HG03280 (cell line): ENCODE measurements at regions not wholly inside any gene's neighbourhood (a gene's known extent, or its start where the extent isn't known, plus 50 kb on each side); places are given as distances from the start of the nearest gene placed in this dataset.

ENCODE experiments used
- ATAC-seq: cut with Tn5 transposase; IDR thresholded peaks from one replicate; pipeline ENCODE4 v1.9.1; 2021; ENCODE audit warnings: mild to moderate bottlenecking, moderate library complexity; ENCODE audit not compliant: unreplicated experiment

- ATAC-seq: no peak
Measured at GRCh38 chr4:145427991-145428390, 53.7 kb upstream of the SMAD1 start.

- ATAC-seq: no peak
Measured at GRCh38 chr4:145427221-145427620, 54.4 kb upstream of the SMAD1 start.

- ATAC-seq: no peak
Measured at GRCh38 chr4:145423017-145423708, 58.5 kb upstream of the SMAD1 start.

- no peak for ATAC-seq
Measured at GRCh38 chr4:145420595-145421214, 60.9 kb upstream of the SMAD1 start.

- no peak for ATAC-seq
Measured at GRCh38 chr4:145418739-145419138, 62.9 kb upstream of the SMAD1 start.

- no peak for ATAC-seq
Measured at GRCh38 chr4:145417348-145418130, 64.1 kb upstream of the SMAD1 start.

GRCh38 chr4:145414841-145415240, 66.8 kb upstream of the SMAD1 start:
- ATAC-seq: no peak

GRCh38 chr4:145414226-145414625, 67.4 kb upstream of the SMAD1 start:
- ATAC-seq: no peak

- ATAC-seq: no peak
Measured at GRCh38 chr4:145406970-145407369, 74.7 kb upstream of the SMAD1 start.

GRCh38 chr4:145404761-145405160, 76.9 kb upstream of the SMAD1 start:
- no peak for ATAC-seq

GRCh38 chr4:145396581-145396980, 85.1 kb upstream of the SMAD1 start:
- no peak for ATAC-seq

GRCh38 chr4:145390571-145390970, 91.1 kb upstream of the SMAD1 start:
- ATAC-seq: no peak

- no peak for ATAC-seq
Measured at GRCh38 chr4:145389550-145389949, 92.1 kb upstream of the SMAD1 start.

- no peak for ATAC-seq
Measured at GRCh38 chr4:145388043-145388442, 93.6 kb upstream of the SMAD1 start.

- no peak for ATAC-seq
Measured at GRCh38 chr4:145387079-145387478, 94.6 kb upstream of the SMAD1 start.

- no peak for ATAC-seq
Measured at GRCh38 chr4:145381163-145381562, 100.5 kb upstream of the SMAD1 start.

GRCh38 chr4:145380123-145380522, 101.5 kb upstream of the SMAD1 start:
- ATAC-seq: no peak

GRCh38 chr4:145375416-145375815, 106.2 kb upstream of the SMAD1 start:
- no peak for ATAC-seq

- no peak for ATAC-seq
Measured at GRCh38 chr4:145352438-145353145, 129.1 kb upstream of the SMAD1 start.

- ATAC-seq: no peak
Measured at GRCh38 chr4:145351922-145352321, 129.7 kb upstream of the SMAD1 start.

- no peak for ATAC-seq
Measured at GRCh38 chr4:145351162-145351561, 130.5 kb upstream of the SMAD1 start.
